Kidney (tissue), 13 donors: ENCODE measurements at regions not wholly inside any gene's neighbourhood (a gene's known extent, or its start where the extent isn't known, plus 50 kb on each side); places are given as distances from the start of the nearest gene placed in this dataset.
"Not testable (repeated sequence)": the region's sequence is repeated elsewhere in the genome, so short reads cannot be mapped to it uniquely, and the experiment has no call there.

Experiments
- DNase-seq, 5 donors: peaks; one replicate each; pipeline ENCODE4 v3.0.0-alpha.2; 2013 to 2020
- FAIRE-seq: peaks from 2 replicates; lab custom pipeline; 2012; peaks lifted over from hg19 to GRCh38; lab: Jason Lieb, UNC
- H3K27ac ChIP-seq, 2 donors: one replicate each; pipeline ENCODE4 v1.7.0; 2013; ENCODE audit warnings: low read depth in 2 of 2, low read length in 2 of 2, inconsistent platforms in 1 of 2
- H3K27me3 ChIP-seq: one replicate; pipeline ENCODE4 v1.7.1; 2013; ENCODE audit warnings: low read length, inconsistent platforms; ENCODE audit not compliant: control insufficient read depth, insufficient read depth
- H3K36me3 ChIP-seq, 3 donors: one replicate each; pipeline versions ENCODE4 v1.7.0 to v1.7.1; 2013; ENCODE audit warnings: low read length in 3 of 3, control low read depth in 1 of 3, inconsistent platforms in 1 of 3; ENCODE audit not compliant: insufficient read depth in 3 of 3, control insufficient read depth in 2 of 3
- H3K4me1 ChIP-seq, 3 donors: one replicate each; pipeline versions ENCODE4 v1.7.0 to v1.7.1; 2013; ENCODE audit warnings: low read length in 3 of 3, inconsistent platforms in 1 of 3, low read depth in 1 of 3; ENCODE audit not compliant: control insufficient read depth in 2 of 3, insufficient read depth in 2 of 3
- H3K4me3 ChIP-seq, 3 donors: one replicate each; pipeline versions ENCODE4 v1.7.0 to v1.8.1; 2013; ENCODE audit warnings: low read length in 3 of 3, control low read depth in 1 of 3, inconsistent platforms in 1 of 3
- H3K9ac ChIP-seq, 3 donors: one replicate each; pipeline versions ENCODE4 v1.7.0 to v1.7.1; 2013; ENCODE audit warnings: low read length in 3 of 3, control low read depth in 1 of 3, inconsistent platforms in 1 of 3
- H3K9me3 ChIP-seq, 3 donors: one replicate each; pipeline versions ENCODE4 v1.7.0 to v1.7.1; 2013; ENCODE audit warnings: low read length in 3 of 3, control low read depth in 1 of 3, inconsistent platforms in 1 of 3; ENCODE audit not compliant: control insufficient read depth in 2 of 3, insufficient read depth in 1 of 3
- intact Hi-C: fragments of 100-400 bp; cut with DNase I; formaldehyde crosslinking; loops from one replicate; pipeline ENCODE4 v1.11.1; 2022
- TF ChIP-seq, protein P1 (sequence below): IDR thresholded peaks from 3 replicates; pipeline ENCODE4 v1.5.1; 2012; ENCODE audit warnings: mild to moderate bottlenecking, moderate library complexity, borderline replicate concordance; ENCODE audit not compliant: insufficient read depth; ENCODE audit errors: extremely low read depth
- donor health status: control.
- donor health status: control.
- donor health status: control.
- donor health status: control.
- donor health status: control.
- donor health status: DM: yes; HTN: yes; CAD: no.
- donor health status: Normal renal cell carcinoma (clear cell type).

DNA sequence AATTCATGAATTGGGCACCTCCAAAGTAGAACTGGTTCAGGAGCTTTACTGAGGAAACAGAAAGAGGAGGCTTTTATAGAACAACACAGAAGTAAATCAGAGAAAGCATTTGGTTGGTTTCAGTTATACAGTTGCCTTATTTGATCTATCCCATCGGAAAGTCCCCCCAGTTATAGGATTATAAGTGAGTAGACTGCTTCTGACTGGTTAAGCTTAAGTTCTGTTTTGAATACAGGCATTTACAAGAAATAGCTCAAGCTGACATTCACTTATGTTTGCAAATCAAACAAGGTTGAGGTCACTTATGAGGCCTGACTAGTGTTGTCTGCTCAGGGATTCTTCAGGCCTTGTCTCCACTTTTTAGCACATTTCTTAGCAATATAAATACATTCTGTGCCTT lies 857.4 kb downstream of the EFNB2 start:
- Histone ChIP-seq H3K4me3 (no peak overlapping the region), H3K27ac (no peak overlapping the region), H3K36me3 (no peaks in the 10 kb centered on the region), H3K27me3 (no peaks in the 10 kb centered on the region), H3K9me3 (no peaks in the 10 kb centered on the region), H3K9ac (no peak overlapping the region), H3K4me1 (no peaks in the 10 kb centered on the region)
- no peak for FAIRE-seq
- DNase-seq: no peak
- intact Hi-C loops: no loop called here
- TF ChIP-seq, protein P1, sequence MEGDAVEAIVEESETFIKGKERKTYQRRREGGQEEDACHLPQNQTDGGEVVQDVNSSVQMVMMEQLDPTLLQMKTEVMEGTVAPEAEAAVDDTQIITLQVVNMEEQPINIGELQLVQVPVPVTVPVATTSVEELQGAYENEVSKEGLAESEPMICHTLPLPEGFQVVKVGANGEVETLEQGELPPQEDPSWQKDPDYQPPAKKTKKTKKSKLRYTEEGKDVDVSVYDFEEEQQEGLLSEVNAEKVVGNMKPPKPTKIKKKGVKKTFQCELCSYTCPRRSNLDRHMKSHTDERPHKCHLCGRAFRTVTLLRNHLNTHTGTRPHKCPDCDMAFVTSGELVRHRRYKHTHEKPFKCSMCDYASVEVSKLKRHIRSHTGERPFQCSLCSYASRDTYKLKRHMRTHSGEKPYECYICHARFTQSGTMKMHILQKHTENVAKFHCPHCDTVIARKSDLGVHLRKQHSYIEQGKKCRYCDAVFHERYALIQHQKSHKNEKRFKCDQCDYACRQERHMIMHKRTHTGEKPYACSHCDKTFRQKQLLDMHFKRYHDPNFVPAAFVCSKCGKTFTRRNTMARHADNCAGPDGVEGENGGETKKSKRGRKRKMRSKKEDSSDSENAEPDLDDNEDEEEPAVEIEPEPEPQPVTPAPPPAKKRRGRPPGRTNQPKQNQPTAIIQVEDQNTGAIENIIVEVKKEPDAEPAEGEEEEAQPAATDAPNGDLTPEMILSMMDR: no peak

GRCh38 chr13:105672881-105673280 lies 862.6 kb downstream of the EFNB2 start:
- TF ChIP-seq, protein P1: no peak
- Histone ChIP-seq H3K4me3 (no peak overlapping the region), H3K9ac (no peak overlapping the region), H3K27me3 (no peaks in the 10 kb centered on the region), H3K36me3 (no peaks in the 10 kb centered on the region), H3K4me1 (peaks cover 0 to 7% (median 2%) of the 10 kb centered on the region in 3 donors), H3K9me3 (no peaks in the 10 kb centered on the region), H3K27ac (no peak overlapping the region)
- intact Hi-C loops: no loop called here
- FAIRE-seq (no peak), DNase-seq (no peak)

GRCh38 chr13:105671131-105671530 lies 864.3 kb downstream of the EFNB2 start:
- H3K27ac ChIP-seq, H3K4me1 ChIP-seq, H3K4me3 ChIP-seq, H3K36me3 ChIP-seq, H3K9ac ChIP-seq, H3K9me3 ChIP-seq, intact Hi-C loops, H3K27me3 ChIP-seq, FAIRE-seq: not testable (repeated sequence)
- DNase-seq: peak in 2 of 5 donors; percentile 3 to 9

GRCh38 chr13:105670179-105670990 lies 865.1 kb downstream of the EFNB2 start:
- H3K36me3 ChIP-seq: no peaks in the 10 kb centered on the region
- intact Hi-C loops: no loop called here
- H3K4me1 ChIP-seq: peaks cover 0 to 7% (median 2%) of the 10 kb centered on the region in 3 donors
- TF ChIP-seq, protein P1: no peak
- H3K27ac ChIP-seq: no peak overlapping the region
- DNase-seq (peak in 2 of 5 donors; percentile 58 to 60), FAIRE-seq (peak; percentile 98)
- H3K9ac ChIP-seq: no peak overlapping the region
- H3K4me3 ChIP-seq: no peak overlapping the region
- H3K27me3 ChIP-seq: no peaks in the 10 kb centered on the region
- no peaks in the 10 kb centered on the region for H3K9me3 ChIP-seq
